GM21390 (cell line): ENCODE measurements at regions not wholly inside any gene's neighbourhood (a gene's known extent, or its start where the extent isn't known, plus 50 kb on each side); places are given as distances from the start of the nearest gene placed in this dataset.
"Not testable (repeated sequence)": the region's sequence is repeated elsewhere in the genome, so short reads cannot be mapped to it uniquely, and the experiment has no call there.

Experiments
- ATAC-seq: cut with Tn5 transposase; IDR thresholded peaks from one replicate; pipeline ENCODE4 v1.9.1; 2021; ENCODE audit not compliant: unreplicated experiment

DNA sequence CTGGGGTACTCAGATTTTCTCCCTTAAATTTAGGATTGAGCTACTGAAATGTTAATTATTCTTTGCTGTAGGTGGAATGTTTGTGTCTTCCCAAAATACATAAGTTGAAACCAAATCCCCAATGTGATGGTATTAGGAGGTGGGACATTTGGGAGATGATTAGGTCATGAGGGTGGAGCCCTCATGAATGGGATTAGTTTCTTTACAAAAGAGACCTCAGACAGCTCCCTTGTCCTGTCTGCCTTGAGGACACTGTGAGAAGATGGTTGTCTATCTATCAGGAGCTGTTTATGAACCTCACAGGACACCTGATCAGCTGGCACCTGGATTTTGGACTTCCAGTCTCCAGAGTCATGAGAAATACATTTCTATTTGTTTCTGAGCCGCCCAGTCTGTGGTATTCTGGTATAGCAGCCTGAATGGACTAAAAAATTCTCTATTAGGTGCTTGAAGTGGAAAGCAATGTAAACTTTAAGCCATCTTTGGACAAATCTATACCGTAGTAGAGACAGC lies 99.2 kb upstream of the UXS1 start:
- no peak for ATAC-seq

DNA sequence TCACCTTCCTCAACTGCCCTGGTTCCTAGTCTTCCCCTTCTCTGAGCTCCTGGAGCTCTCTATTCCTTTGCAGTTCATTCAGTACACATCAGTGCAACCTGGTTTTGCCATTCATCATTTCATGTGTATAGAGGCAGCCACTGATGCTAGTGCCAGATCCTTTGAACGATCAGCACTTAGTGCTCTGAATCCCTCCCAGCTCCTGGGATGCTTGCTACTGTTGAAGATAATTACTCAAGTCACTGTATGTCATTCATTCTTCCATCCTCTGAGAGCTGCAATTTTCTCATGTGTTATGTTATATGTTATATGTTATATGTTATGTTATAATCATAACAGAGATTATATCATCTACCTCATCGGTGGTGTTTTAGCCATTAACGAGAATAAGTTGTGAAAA lies 98.5 kb upstream of the UXS1 start:
- no peak for ATAC-seq

DNA sequence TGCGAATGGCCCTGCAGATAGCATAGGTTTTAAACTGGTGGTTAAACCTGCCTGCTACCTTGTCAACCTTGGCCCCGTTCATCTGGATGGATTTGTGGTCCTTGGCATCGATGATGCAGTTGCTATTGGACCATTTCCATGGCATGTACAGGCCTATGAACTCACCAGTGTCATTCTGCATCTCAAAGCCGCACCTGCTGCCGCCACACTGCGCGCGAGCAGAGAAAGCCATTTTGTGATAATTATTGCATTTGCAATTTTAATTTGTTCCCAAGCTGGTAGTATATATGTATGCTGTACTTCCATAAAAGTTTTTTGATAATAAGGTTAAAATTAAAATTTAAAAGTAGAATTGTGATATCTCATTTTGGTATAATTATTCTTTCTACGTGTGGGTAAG lies 94.8 kb upstream of the UXS1 start:
- ATAC-seq: no peak

DNA sequence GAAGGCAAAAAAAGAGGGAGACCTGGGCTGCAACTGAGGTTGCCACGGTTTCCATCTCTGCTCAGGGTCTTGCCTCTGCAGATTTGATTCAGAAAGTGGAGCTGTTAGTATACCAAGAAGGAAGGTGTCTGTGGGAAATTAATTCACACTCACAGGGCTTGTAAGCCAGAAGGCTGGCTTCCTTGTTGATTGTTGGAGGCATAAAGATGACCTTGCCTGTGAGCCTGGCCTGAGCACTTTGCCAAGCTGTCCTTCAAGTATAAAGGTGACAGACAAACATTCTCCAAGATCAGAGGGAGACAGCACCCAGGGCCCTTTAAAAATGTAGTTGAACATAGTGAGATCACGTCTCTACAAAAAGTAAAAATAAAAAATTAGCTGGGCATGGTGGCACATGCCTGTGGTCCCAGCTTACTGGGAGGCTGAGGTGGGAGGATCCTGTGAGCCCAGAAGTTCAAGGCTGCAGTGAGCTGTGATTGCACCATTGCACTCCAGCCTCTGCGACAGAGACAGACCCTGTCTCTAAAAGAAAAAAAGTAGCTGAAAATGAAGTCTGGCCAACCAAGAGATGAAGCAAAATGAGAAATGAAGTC lies 91.2 kb upstream of the UXS1 start:
- no peak for ATAC-seq

DNA sequence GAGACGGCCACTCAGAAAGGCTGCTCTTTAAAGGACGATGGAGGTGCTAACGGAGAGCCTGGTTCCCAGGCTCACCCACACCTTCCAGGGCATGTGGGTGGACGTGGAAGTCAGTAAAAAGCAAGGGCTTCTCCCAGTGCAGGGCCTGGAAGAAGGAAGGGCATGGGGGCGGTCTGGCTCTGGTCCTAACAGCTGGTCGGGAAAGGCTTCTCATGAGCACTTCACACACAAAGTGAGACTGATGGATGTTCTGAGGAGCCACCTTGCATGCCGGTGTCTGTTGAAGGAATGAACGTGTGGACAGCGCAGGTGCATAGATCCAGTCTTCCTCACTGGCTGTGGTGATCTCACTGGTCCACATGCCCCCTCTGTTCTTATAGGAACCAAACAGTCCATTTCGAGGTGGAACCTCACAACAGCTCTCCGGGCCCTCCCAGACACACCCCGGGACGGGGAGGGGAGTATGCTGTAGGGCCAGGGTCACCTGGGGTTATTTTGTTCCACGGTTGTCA lies 90.6 kb upstream of the UXS1 start:
- ATAC-seq: no peak

DNA sequence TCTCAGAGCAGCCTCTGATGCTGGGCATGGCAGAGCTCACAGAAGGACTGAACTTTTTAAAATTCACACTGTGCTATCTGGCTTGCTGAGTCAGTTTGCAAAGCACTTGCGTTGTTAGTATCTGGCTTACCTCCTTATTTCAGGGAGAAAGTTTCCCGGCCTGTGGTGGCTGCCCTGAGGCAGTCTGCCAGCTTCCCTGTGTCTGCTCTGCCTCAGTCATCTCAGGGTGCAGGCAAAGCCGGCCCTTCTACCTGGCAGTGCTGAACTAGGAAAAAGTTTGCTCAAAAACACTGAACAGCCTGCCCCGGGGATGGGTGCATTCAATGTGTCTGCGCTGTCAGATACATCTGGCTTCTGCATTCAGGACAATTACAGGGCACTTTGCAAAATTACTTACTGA lies 90.2 kb upstream of the UXS1 start:
- no peak for ATAC-seq

DNA sequence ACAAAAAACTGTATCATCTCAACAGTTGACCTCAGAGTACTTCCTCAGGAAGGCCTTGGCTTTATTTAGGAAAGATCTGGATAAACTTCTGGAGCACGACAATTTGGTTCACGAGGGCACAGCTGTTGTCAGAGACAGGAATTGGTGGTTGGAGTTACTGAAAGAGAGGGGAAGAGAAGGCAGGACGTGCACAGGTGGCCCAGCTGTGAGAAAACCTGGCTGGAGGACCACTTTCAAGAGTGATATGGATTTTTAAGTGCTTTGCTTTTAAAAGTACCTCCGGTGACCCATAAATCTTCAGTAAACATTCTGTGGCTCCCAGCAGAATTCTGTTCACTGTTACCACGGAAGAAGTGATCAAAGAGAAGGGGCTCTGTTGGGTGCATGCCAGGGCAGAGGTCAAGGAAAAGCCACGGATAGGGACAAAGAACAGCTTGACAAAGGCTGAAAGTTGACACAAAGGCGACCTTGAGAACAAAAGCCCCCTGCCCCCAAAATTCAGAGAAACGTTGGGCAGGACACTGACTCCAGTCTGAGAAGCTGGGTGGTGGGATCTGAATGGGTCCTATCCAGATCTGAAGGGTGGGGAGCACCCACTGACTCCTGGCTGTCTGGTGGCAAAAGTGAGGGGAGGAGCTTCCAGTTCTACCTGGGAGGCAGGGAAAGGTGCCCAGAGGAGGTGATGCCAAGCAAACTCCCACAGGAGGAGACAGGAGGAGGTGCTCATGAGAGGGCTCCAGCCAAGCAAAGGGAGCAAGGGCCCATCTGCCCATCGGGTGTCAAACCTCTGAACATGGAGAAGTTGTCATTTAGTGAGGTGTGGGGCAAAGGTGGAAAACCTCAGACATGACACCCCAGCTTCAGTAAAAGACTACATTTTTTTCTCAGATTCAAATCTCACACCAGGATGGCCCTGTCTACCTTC lies 89.4 kb upstream of the UXS1 start:
- not testable (repeated sequence) for ATAC-seq

DNA sequence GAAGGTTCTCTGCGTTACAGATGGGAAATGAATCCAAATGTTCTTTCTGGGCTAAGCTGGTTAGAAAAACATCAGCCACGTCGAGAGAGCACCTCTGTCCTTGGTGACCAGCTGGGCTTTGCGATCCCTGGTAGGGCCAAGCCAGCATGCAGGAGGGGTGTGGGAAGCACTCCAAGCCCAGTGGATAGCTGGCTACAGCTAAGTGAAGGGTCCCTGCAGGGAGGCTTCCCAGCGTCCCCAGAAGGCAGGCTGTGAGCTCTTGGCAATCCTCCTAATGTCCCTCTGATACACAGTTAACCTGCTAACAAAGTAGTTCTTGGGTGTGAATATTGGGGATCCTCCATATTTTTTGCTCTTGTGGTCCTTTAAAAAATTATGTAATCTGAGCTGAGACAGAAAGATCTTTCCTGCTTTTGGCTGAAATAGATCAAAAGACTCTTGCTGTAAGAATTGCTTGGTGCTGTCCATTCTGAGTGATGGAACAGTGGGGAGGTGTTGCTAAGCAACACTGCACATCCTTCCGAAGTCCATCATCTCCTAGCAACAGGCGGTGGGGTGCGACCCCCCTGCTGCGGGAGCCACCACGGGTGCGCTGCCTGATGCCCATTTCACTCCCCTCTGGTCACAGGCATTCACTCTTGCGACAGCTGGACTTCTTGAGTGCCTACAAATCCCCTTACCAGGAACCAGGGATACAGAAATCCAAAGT lies 88.5 kb upstream of the UXS1 start:
- no peak for ATAC-seq

DNA sequence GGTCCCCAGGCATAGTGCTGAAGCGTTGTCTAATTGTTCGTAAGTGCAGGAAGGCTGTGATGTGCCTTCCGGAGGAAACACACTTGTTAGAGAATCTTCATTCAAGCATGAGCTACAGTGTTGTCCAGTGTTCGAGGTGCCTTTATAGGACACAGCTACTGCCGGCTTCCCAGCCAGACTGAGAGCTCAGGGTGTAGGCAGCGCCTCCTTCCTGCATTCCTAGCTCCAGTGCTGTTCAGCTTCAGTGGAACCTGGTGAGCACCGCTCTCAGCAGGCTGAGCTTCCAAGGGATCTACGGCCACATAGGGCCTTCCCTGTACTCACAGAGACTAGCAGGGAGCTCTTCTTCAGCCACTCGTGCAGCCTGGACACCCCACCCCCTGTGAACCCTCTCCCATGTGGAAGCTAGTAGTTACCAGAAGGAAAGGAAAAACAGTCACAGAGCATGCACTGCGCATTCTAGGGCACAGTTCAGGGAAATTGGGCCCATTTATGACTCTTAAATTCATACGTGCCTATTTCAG lies 87.9 kb upstream of the UXS1 start:
- not testable (repeated sequence) for ATAC-seq

DNA sequence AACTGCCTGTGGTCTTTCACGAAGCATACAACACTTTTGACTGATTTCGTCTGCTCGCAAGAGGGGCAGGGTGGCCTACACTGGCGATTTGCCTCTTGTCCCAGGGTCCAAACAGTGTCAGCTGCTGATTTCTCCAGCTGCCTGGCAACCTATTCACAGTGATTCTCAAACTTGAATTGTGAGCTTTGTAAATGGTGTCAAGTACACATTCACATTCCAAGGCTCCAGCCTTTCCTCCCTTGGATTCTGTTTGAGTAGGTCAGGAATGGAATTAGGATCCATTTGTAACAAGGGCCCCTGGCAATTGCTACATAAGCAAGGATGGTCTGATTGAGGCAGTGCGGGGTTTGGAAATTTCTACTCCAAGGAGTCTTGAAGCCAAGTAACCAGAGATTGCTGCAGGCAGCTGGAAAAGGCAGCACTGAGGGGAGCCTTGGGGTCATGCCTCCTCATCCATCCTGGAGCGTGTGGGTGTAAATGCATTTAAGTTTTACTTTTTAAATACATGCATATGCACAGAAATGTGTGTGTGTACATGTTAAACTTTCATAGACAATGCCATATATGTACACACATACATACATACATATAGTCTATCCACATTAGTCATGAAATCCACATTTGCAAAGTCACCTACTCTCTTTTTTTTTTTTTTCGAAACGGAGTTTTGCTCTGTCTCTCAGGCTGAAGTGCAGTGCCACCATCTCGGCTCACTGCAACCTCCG lies 86.8 kb upstream of the UXS1 start:
- ATAC-seq: no peak

DNA sequence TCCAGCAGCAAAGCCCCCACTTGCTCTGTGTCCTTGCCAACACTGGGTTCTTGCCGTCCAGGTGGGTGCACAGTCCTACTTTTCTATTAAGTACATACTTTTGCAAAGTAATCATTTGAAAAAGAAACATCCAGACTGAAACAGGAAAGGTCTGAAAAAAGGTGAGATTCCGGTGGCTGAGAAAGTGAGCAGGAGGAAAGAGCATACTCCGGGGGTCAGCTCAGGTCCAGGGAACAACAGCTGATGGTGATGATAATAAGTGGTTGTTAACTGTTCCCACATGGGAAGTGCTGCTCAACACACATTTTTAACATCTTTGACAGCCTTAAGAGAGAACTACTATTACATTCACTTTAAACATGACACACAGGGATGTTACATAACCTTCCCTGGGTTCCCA lies 86.1 kb upstream of the UXS1 start:
- ATAC-seq: no peak

DNA sequence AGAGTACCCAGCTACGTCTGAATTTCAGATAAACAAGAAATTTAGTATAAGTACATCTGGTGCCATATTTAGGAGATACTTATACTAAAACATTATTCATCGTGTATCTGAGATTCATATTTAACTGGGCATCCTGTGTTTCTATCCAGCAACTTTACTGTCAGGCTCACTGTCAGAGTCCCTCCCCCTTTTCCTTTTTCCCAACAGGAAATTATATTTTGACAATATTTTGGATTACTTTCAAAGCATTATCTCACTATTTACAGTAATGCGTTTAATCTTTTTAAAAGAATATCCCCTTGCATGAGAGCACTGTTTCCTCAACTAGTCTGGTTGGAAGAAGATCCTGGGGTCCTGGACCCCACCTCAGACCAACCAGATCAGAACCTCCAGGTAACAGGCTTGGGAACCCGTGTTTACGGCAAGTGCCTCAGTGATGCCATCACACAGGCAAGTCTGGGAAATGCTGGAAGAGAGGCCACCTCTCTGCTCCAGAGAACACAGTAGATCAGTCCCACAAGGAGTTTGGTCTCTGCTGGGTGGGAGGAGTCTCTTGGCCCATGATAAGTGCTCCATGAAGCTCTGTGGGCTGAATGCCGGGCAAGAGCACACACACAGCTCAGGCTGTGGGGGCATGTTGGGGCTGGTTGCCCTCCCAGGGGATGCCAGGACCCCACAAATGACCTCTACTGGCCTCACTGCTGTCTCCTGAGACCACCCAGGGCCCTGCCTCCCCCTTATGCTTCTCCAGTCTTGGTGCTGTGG lies 84.2 kb upstream of the UXS1 start:
- ATAC-seq: no peak

DNA sequence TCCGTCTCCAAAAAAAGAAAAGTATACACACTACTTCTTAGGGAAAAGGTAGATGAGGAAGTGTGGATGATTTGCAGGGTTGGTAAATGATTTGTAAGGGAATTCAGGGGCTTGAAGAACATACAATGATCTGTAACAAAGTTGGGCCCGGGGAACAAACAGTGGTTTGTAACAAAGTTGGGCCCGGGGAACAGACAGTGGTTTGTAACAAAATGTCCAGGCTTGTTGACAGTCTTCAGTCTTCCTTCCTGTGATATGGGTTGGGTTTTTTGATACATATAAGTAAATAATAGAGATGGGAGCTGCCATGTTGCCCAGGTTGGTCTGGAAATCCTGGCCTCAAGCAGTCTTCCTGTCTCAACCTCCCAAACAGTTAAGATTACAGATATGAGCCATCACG lies 83.3 kb upstream of the UXS1 start:
- no peak for ATAC-seq

DNA sequence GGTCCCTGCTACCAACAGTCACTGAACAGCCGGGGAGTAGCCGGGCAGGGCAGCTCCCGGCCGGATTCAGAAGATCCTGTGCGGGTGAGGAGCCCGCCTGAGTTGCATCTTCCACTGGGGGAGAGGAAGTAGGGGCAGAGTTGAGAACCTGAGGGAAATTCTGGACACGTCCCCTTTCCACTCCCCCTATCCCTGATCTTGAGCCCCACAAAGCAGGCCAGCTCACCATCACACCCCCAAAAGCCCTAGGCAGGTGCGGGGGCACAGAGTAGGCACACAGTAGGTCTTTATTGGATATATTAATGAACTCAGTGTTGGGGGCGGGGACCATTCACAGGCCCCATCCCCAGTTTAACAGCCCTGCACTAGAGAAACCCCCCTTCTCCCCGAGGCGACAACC lies 81.9 kb upstream of the UXS1 start:
- no peak for ATAC-seq

DNA sequence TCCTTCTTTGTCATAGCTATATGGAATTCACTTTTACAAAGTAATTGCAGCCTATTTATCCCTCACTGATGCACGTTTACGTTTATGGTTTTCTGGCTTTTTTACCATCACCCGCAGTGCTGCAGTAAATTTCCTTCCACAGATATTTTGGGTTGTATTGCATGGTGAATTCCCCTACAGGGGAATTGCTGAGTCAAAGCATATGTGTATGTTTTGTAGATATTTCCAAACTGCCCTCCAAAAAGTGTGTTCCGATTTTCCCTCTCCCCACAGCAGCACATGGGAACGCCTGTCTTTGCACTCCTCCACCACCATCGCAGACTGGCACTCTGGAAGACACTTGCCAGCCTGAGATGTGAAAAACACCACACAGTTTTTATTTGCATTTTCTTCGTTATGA lies 80.6 kb upstream of the UXS1 start:
- ATAC-seq: no peak

DNA sequence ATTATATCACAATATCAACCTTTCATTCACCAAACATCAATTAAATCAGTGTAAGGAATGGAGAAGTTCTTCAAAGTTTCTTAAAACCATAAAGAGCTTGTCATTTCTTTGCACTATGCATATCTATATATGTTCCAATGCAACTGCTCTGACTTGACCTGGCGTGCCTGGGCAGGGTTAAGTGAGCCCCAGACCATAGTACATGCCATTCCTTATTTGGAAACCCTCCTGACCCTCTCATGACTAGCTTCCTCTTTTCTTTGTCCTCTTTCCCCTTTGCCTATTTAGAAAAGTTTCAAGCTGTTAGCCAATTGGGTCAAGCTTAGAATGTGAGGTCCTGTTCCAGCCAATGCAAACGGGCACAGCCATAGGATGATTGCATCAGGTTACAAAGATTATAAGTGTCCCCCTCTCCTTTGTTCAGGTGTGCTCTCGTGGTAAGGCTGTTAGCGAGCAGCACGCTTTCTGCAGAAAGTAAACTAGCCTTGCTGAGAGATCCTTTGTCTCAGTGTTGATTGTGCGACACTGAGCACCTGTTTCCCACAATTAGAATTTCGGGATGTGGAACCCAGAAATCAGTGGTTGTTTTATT lies 78.2 kb upstream of the UXS1 start:
- no peak for ATAC-seq

DNA sequence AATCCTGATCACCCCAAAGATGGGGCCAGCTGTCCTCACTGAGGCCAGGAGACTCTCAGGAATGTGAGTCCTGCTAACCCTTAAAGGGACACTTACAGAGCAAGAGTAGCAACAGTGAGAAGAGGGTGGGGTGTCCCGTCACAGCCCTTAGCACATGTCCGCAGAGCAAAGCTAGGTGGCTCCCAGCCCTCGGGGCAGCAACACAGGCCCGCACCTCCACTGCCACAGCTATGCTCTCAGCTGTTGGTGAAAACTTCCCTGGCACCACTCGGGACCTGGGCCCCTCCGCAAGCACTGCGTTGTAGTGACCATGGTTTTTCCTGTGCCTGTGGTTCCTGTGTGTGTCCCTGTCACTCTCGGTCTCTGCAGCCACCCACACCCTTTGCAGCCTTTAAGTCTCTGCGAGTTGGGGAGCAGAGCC lies 76.4 kb upstream of the UXS1 start:
- ATAC-seq: no peak

DNA sequence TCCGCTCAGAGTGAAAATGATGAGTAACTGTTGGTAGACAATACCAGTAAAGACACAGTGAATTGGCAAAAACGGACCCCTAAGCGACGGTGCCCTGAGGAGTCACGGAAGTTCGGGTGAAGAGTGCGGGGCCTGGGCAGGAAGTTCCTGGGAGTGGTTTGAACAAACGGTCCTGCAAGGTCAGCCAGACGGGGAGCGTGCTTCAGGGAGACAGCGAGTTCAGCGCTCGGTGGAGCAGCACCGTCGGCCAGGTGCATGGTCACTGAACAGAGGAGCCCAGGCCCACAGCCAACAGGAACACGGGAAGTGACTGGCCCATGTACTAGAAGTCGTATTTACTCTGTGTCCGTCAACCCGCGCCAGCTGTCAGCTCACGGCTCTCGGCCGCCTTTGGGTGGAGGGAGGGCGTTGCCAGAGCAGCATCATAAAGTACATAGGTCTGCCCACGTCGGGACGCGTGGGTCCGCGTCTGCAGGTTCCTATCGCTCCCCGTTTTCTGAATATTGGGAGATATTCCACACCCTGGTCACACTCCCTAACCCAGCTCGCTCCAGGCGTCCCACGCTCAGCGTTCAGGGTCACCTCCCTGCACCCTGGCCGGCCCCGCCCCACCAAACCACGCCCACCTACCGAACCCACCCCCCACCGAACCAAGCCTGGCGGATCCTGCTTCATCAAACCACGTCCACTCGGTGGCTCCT lies 75.6 kb upstream of the UXS1 start:
- peak; percentile 55 for ATAC-seq

DNA sequence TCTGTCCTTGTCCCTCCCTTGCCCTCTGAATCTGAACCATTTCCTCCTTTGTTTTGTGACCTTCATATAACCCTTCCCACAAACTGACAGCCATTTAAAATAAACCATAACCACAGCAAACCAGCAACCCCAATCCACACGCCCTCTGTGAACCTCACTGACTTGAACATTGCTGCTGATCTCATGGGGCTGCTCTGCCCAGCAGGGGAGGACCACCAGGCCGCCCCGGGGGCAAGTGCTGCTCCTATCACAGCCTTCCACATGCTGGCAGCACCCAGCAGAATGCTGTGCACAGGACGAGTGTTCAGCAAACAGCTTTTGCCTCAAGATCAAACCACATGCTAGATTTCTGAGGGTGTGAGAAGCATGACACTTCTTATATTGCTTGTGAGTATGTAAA lies 73.9 kb upstream of the UXS1 start:
- ATAC-seq: no peak
